ENCODE measurements at regions not wholly inside any gene's neighbourhood (a gene's known extent, or its start where the extent isn't known, plus 50 kb on each side); places are given as distances from the start of the nearest gene placed in this dataset.

DNA sequence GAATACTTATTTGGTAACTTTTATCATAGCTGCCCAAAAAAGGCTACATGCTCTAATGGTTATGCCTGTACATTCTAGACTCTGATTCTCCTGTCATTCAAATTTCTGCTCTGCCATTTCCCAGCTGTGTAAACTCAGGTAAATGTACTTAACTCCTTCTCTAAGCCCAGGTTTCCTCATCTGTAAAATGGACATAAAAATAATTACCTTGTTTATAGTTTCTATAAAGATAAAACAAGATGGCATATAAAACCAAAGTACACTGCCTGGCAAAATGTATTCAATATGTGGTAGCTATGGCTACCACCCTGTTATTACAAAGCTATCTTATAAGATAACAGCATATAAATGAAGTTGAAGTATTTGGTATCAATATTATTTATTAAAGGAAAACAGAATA is 158.8 kb downstream of the PPARGC1A start:
- DNase-seq (ENCODE audit: low read depth, low spot score): no peak
- BruUV-seq (replicated peaks): no TSS peak
- intact Hi-C loops (cut with micrococcal nuclease; ENCODE audit: unreplicated experiment): no loop called here

DNA sequence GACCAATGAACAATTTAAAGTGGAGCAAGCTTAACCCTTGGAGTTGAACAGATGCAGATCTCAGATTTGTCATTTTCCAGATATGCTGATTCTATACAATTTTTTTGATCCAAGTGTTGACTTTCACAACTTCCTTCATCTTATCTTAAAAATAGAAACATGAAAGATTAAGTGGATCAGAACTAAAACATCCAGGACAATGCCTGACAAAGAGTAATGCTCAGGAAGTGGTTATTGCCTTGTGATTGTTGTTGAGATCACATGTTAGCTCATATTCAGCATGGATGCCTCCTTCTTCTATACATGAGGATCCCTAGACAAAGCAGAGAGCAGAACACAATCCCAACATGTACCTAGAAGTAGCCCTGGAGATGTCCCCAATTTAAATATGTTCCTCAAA is 160.9 kb downstream of the PPARGC1A start:
- Histone ChIP-seq H3K27ac (ENCODE audit: low read length) (no peak overlapping the region), H3K27me3 (ENCODE audit: control insufficient read depth, insufficient read depth, low read length) (no peaks in the 10 kb centered on the region), H3K4me3 (ENCODE audit: low read depth in 2 of 2, low read length in 2 of 2) (no peak overlapping the region), H3K36me3 (ENCODE audit: control insufficient read depth, insufficient read depth, low read length) (no peaks in the 10 kb centered on the region), H3K9me3 (ENCODE audit: control insufficient read depth, insufficient read depth, low read depth, low read length) (no peaks in the 10 kb centered on the region), H3K4me1 (ENCODE audit: control insufficient read depth, insufficient read depth, low read length) (no peaks in the 10 kb centered on the region)
- ChIA-PET POLR2A (no interaction called here), CTCF (no interaction called here)
- TF ChIP-seq, protein P1, sequence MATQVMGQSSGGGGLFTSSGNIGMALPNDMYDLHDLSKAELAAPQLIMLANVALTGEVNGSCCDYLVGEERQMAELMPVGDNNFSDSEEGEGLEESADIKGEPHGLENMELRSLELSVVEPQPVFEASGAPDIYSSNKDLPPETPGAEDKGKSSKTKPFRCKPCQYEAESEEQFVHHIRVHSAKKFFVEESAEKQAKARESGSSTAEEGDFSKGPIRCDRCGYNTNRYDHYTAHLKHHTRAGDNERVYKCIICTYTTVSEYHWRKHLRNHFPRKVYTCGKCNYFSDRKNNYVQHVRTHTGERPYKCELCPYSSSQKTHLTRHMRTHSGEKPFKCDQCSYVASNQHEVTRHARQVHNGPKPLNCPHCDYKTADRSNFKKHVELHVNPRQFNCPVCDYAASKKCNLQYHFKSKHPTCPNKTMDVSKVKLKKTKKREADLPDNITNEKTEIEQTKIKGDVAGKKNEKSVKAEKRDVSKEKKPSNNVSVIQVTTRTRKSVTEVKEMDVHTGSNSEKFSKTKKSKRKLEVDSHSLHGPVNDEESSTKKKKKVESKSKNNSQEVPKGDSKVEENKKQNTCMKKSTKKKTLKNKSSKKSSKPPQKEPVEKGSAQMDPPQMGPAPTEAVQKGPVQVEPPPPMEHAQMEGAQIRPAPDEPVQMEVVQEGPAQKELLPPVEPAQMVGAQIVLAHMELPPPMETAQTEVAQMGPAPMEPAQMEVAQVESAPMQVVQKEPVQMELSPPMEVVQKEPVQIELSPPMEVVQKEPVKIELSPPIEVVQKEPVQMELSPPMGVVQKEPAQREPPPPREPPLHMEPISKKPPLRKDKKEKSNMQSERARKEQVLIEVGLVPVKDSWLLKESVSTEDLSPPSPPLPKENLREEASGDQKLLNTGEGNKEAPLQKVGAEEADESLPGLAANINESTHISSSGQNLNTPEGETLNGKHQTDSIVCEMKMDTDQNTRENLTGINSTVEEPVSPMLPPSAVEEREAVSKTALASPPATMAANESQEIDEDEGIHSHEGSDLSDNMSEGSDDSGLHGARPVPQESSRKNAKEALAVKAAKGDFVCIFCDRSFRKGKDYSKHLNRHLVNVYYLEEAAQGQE (IDR thresholded peaks at IDR 0.05; ENCODE audit: insufficient read depth in 1 of 2, low read depth in 2 of 2, low read length in 1 of 2): no peak
- no peak for TF ChIP-seq POLR2AphosphoS5 (IDR thresholded peaks at IDR 0.05; ENCODE audit: low read depth, low read length)
- TF ChIP-seq TCF7L2 (IDR thresholded peaks at IDR 0.05; ENCODE audit: low read depth, low read length): no peak
- no peak for TF ChIP-seq SIN3A (IDR thresholded peaks at IDR 0.05; ENCODE audit: borderline replicate concordance, insufficient read depth, low read depth, low read length)
- TF ChIP-seq, protein P2, sequence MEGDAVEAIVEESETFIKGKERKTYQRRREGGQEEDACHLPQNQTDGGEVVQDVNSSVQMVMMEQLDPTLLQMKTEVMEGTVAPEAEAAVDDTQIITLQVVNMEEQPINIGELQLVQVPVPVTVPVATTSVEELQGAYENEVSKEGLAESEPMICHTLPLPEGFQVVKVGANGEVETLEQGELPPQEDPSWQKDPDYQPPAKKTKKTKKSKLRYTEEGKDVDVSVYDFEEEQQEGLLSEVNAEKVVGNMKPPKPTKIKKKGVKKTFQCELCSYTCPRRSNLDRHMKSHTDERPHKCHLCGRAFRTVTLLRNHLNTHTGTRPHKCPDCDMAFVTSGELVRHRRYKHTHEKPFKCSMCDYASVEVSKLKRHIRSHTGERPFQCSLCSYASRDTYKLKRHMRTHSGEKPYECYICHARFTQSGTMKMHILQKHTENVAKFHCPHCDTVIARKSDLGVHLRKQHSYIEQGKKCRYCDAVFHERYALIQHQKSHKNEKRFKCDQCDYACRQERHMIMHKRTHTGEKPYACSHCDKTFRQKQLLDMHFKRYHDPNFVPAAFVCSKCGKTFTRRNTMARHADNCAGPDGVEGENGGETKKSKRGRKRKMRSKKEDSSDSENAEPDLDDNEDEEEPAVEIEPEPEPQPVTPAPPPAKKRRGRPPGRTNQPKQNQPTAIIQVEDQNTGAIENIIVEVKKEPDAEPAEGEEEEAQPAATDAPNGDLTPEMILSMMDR (IDR thresholded peaks at IDR 0.05): no peak
- no TSS peak for BruUV-seq (replicated peaks)
- intact Hi-C loops (cut with micrococcal nuclease; ENCODE audit: unreplicated experiment) (no loop called here), in situ Hi-C loops (cut with HindIII; ENCODE audit: low pct_unique_long_range_greater_than_20kb, low sequenced_read_pairs) (no loop called here)
- DNase-seq (ENCODE audit: low read depth, low spot score) (no peak), ATAC-seq (no peak)

More for the DNA sequence above, 158.8 kb downstream of the PPARGC1A start:
- no peak for ATAC-seq
- in situ Hi-C loops (cut with HindIII; ENCODE audit: low pct_unique_long_range_greater_than_20kb, low sequenced_read_pairs): no loop called here
- ChIA-PET CTCF (no interaction called here), POLR2A (no interaction called here)
- no peak overlapping the region for H3K4me3 ChIP-seq (ENCODE audit: low read depth in 2 of 2, low read length in 2 of 2)
- TF ChIP-seq POLR2AphosphoS5 (IDR thresholded peaks at IDR 0.05; ENCODE audit: low read depth, low read length): no peak
- TF ChIP-seq TCF7L2 (IDR thresholded peaks at IDR 0.05; ENCODE audit: low read depth, low read length): no peak
- TF ChIP-seq, protein P2 (IDR thresholded peaks at IDR 0.05): no peak
- TF ChIP-seq SIN3A (IDR thresholded peaks at IDR 0.05; ENCODE audit: borderline replicate concordance, insufficient read depth, low read depth, low read length): no peak
- H3K36me3 ChIP-seq (ENCODE audit: control insufficient read depth, insufficient read depth, low read length): no peaks in the 10 kb centered on the region
- no peaks in the 10 kb centered on the region for H3K27me3 ChIP-seq (ENCODE audit: control insufficient read depth, insufficient read depth, low read length)
- H3K9me3 ChIP-seq (ENCODE audit: control insufficient read depth, insufficient read depth, low read depth, low read length): no peaks in the 10 kb centered on the region
- no peak overlapping the region for H3K27ac ChIP-seq (ENCODE audit: low read length)
- H3K4me1 ChIP-seq (ENCODE audit: control insufficient read depth, insufficient read depth, low read length): no peaks in the 10 kb centered on the region
